IMR-90 (cell line): ENCODE measurements at regions not wholly inside any gene's neighbourhood (a gene's known extent, or its start where the extent isn't known, plus 50 kb on each side); places are given as distances from the start of the nearest gene placed in this dataset.

Experiments used
- ATAC-seq: fragments of 200-7000 bp; cut with Tn5 transposase; 2 replicates; pipeline ENCODE4 v1.9.1; 2020; ENCODE audit warnings: low read depth, mild to moderate bottlenecking, moderate library complexity
- BruUV-seq: library from RNA; stranded (reverse); fragments of 400-500 nt; replicated peaks from 2 replicates; lab custom pipeline; 2021; lab: Mats Ljungman, UMichigan
- CTCF ChIA-PET: fragments of 300-600 bp; formaldehyde crosslinking; extraction: SDS; loops from one replicate; lab custom pipeline; 2021; ENCODE audit warnings: antibody characterized with exemption; lab: Yijun Ruan, JAX
- POLR2A ChIA-PET: fragments of 300-600 bp; sonication (Branson Sonifier 250); formaldehyde crosslinking; loops from one replicate; lab custom pipeline; 2022; ENCODE audit warnings: antibody characterized with exemption; ENCODE audit not compliant: unreplicated experiment; lab: Charles Lee
- DNase-seq: peaks from one replicate; pipeline ENCODE4 v3.0.0; 2013
- H2AFZ ChIP-seq: replicated peaks from 2 replicates; pipeline ENCODE3; 2013; ENCODE audit warnings: low read length, mild to moderate bottlenecking; ENCODE audit not compliant: poor library complexity
- H2AK5ac ChIP-seq: 2 replicates; pipeline ENCODE4 v1.6.1; 2013; ENCODE audit warnings: low read depth, low read length, inconsistent platforms
- H2AK9ac ChIP-seq: replicated peaks from 2 replicates; pipeline ENCODE3; 2013; ENCODE audit warnings: mild to moderate bottlenecking, low read depth, low read length, moderate library complexity; ENCODE audit not compliant: poor library complexity
- H2BK120ac ChIP-seq: 2 replicates; pipeline ENCODE4 v1.6.1; 2013; ENCODE audit warnings: low read depth, low read length, inconsistent platforms
- H2BK15ac ChIP-seq: 3 replicates; pipeline ENCODE4 v1.6.1; 2013; ENCODE audit warnings: low read depth, low read length, inconsistent platforms
- H2BK20ac ChIP-seq: 2 replicates; pipeline ENCODE4 v1.6.1; 2013; ENCODE audit warnings: low read depth, mild to moderate bottlenecking, inconsistent platforms, low read length, moderate library complexity
- H2BK5ac ChIP-seq: 2 replicates; pipeline ENCODE4 v1.6.1; 2013; ENCODE audit warnings: mild to moderate bottlenecking, low read depth, low read length, inconsistent platforms; ENCODE audit not compliant: poor library complexity, severe bottlenecking
- H3K14ac ChIP-seq: replicated peaks from 2 replicates; pipeline ENCODE4 v1.6.1; 2013; ENCODE audit warnings: low read depth, low read length, inconsistent platforms
- H3K18ac ChIP-seq: 2 replicates; pipeline ENCODE4 v1.6.1; 2013; ENCODE audit warnings: low read depth, low read length, control low read depth
- H3K23ac ChIP-seq: 2 replicates; pipeline ENCODE4 v1.6.1; 2013; ENCODE audit warnings: low read depth, low read length, inconsistent platforms
- H3K27ac ChIP-seq: 2 replicates; pipeline ENCODE4 v1.5.1; 2013; ENCODE audit warnings: mild to moderate bottlenecking, control low read depth, low read length; ENCODE audit not compliant: insufficient read depth
- H3K27me3 ChIP-seq: 2 replicates; pipeline ENCODE4 v1.6.1; 2013; ENCODE audit warnings: low read length; ENCODE audit not compliant: control insufficient read depth, insufficient read depth
- H3K36me3 ChIP-seq: 2 replicates; pipeline ENCODE4 v1.6.1; 2013; ENCODE audit warnings: low read length, mixed read lengths; ENCODE audit not compliant: control insufficient read depth, insufficient read depth
- H3K4ac ChIP-seq: 2 replicates; pipeline ENCODE4 v1.6.1; 2013; ENCODE audit warnings: low read depth, low read length, inconsistent platforms
- H3K4me1 ChIP-seq: 2 replicates; pipeline ENCODE4 v1.6.1; 2013; ENCODE audit warnings: low read length, mixed read lengths; ENCODE audit not compliant: control insufficient read depth, insufficient read depth
- H3K4me2 ChIP-seq: 2 replicates; pipeline ENCODE4 v1.6.1; 2013; ENCODE audit warnings: low read depth, mild to moderate bottlenecking, control low read depth, low read length, moderate library complexity
- H3K4me3 ChIP-seq: 2 replicates; pipeline ENCODE4 v1.5.1; 2013; ENCODE audit warnings: low read depth, mild to moderate bottlenecking, control low read depth, low read length, moderate library complexity; ENCODE audit not compliant: insufficient read depth
- H3K56ac ChIP-seq: 2 replicates; pipeline ENCODE4 v1.6.1; 2013; ENCODE audit warnings: low read length, inconsistent platforms; ENCODE audit not compliant: insufficient read depth; ENCODE audit errors: extremely low read depth
- H3K79me1 ChIP-seq, 2 experiments: 2 replicates each; pipeline ENCODE4 v1.6.1; 2013; ENCODE audit warnings: low read length in 2 of 2, inconsistent platforms in 1 of 2, low read depth in 1 of 2
- H3K9ac ChIP-seq: 2 replicates; pipeline ENCODE4 v1.6.1; 2013; ENCODE audit warnings: low read depth, low read length, control low read depth
- H3K9me1 ChIP-seq: 2 replicates; pipeline ENCODE4 v1.6.1; 2013; ENCODE audit warnings: low read length, inconsistent platforms; ENCODE audit not compliant: insufficient read depth
- H3K9me3 ChIP-seq: 2 replicates; pipeline ENCODE4 v1.6.1; 2013; ENCODE audit warnings: low read length; ENCODE audit not compliant: control insufficient read depth, insufficient read depth
- H4K20me1 ChIP-seq: 2 replicates; pipeline ENCODE4 v1.6.1; 2013; ENCODE audit warnings: low read length, inconsistent platforms; ENCODE audit not compliant: insufficient read depth
- H4K5ac ChIP-seq: 2 replicates; pipeline ENCODE4 v1.6.1; 2013; ENCODE audit warnings: mild to moderate bottlenecking, low read depth, low read length, control low read depth
- H4K8ac ChIP-seq, 2 experiments: 2 replicates each; pipeline ENCODE4 v1.6.1; 2013; ENCODE audit warnings: low read depth in 2 of 2, low read length in 2 of 2, control low read depth in 1 of 2, inconsistent platforms in 1 of 2
- H4K91ac ChIP-seq: 2 replicates; pipeline ENCODE4 v1.6.1; 2013; ENCODE audit warnings: low read depth, low read length, inconsistent platforms; ENCODE audit not compliant: insufficient read depth
- BHLHE40 ChIP-seq: fragments of 150-350 bp; IDR thresholded peaks from 2 replicates; pipeline ENCODE4 v1.6.1; 2016; ENCODE audit warnings: mild to moderate bottlenecking, low read depth, low read length
- NFE2L2 ChIP-seq: fragments of 150-350 bp; IDR thresholded peaks from 2 replicates; pipeline ENCODE4 v1.6.1; 2016; ENCODE audit warnings: low read depth, mild to moderate bottlenecking, low read length
- SMC3 ChIP-seq: fragments of 150-350 bp; IDR thresholded peaks from 2 replicates; pipeline ENCODE4 v1.6.1; 2016; ENCODE audit warnings: low read depth, mild to moderate bottlenecking, antibody characterized with exemption, low read length, moderate library complexity
- USF2 ChIP-seq: fragments of 150-350 bp; IDR thresholded peaks from 2 replicates; pipeline ENCODE4 v1.6.1; 2017; ENCODE audit warnings: mild to moderate bottlenecking, antibody characterized with exemption, low read length, low read depth
- WGBS, 2 experiments: methylation state at CpG; one replicate each; pipeline versions ENCODE4 v1.1.5 to v1.1.7; 2013; ENCODE audit warnings: missing lambda C conversion rate in 2 of 2; ENCODE audit not compliant: insufficient read length in 1 of 2; ENCODE audit errors: extremely low coverage in 2 of 2; 5-methylcytosine and 5-hydroxymethylcytosine counted together
- dilution Hi-C: fragments of 300-500 bp; cut with HindIII; formaldehyde crosslinking; loops from one replicate; pipeline ENCODE4 v1.14.3; 2018; ENCODE audit warnings: low sequenced_read_pairs; ENCODE audit not compliant: unreplicated experiment
- in situ Hi-C: fragments of 300-500 bp; cut with MboI; formaldehyde crosslinking; loops from 3 replicates; pipeline ENCODE4 v1.14.3; 2019; ENCODE audit warnings: low sequenced_read_pairs, inconsistent platforms, mixed read lengths
- intact Hi-C: fragments of 100-400 bp; cut with micrococcal nuclease; formaldehyde crosslinking; loops from 2 replicates; pipeline ENCODE4 v1.10.0; 2022

GRCh38 chr5:159430361-159431012 is 100.2 kb upstream of the IL12B start:
- H2AFZ ChIP-seq: no peak overlapping the region
- TF ChIP-seq NFE2L2: no peak
- TF ChIP-seq SMC3: no peak
- no peak for TF ChIP-seq BHLHE40
- no peak for TF ChIP-seq USF2
- H2AK5ac ChIP-seq: no peak overlapping the region
- no peak overlapping the region for H3K14ac ChIP-seq
- no peaks in the 10 kb centered on the region for H4K20me1 ChIP-seq
- intact Hi-C loops (no loop called here), dilution Hi-C loops (no loop called here), in situ Hi-C loops (loop anchor here (25.0 kb wide), 1 partner anchor 907 kb away; no protein-coding TSS in a partner anchor)
- POLR2A ChIA-PET: no interaction called here
- H2BK15ac ChIP-seq: no peak overlapping the region
- H3K79me1 ChIP-seq: no peaks in the 10 kb centered on the region
- H3K9me3 ChIP-seq: no peaks in the 10 kb centered on the region
- no peak overlapping the region for H3K4ac ChIP-seq
- no peak overlapping the region for H3K56ac ChIP-seq
- DNase-seq (no peak), ATAC-seq (peak; percentile 54)
- H3K27me3 ChIP-seq: peaks cover 35% of the 10 kb centered on the region
- no peak overlapping the region for H3K4me2 ChIP-seq
- no peak overlapping the region for H4K91ac ChIP-seq
- peaks cover 3% of the 10 kb centered on the region; the same call in 1 of the 2 replicates for H3K9me1 ChIP-seq
- no peak overlapping the region for H3K18ac ChIP-seq
- H3K9ac ChIP-seq: no peak overlapping the region
- no peaks in the 10 kb centered on the region for H3K36me3 ChIP-seq
- 100% methylated on average over 1 of the region's 7 CpGs; no CpG with 5 or more reads in 1 of the 2 experiments for WGBS, 2 experiments
- no peaks in the 10 kb centered on the region for H3K4me1 ChIP-seq
- H4K5ac ChIP-seq: no peak overlapping the region
- H2AK9ac ChIP-seq: no peak overlapping the region
- no peak overlapping the region for H2BK5ac ChIP-seq
- H4K8ac ChIP-seq: no peak overlapping the region
- H3K27ac ChIP-seq: no peak overlapping the region
- no peak overlapping the region for H3K4me3 ChIP-seq
- no peak overlapping the region for H2BK120ac ChIP-seq
- CTCF ChIA-PET: no interaction called here
- BruUV-seq: no TSS peak
- no peak overlapping the region for H2BK20ac ChIP-seq
- no peak overlapping the region for H3K23ac ChIP-seq
